SK-N-SH (cell line): ENCODE measurements at regions not wholly inside any gene's neighbourhood (a gene's known extent, or its start where the extent isn't known, plus 50 kb on each side); places are given as distances from the start of the nearest gene placed in this dataset.

Experiments
- CTCF ChIA-PET: fragments of 300-600, 350-600 bp; formaldehyde crosslinking; extraction: SDS; loops from one replicate; lab custom pipeline; 2021; lab: Yijun Ruan, JAX
- POLR2A ChIA-PET: fragments of 350-600 bp; sonication (Branson Sonifier 250); formaldehyde crosslinking; extraction: SDS; loops from one replicate; lab custom pipeline; 2020; ENCODE audit warnings: antibody characterized with exemption, inconsistent platforms; lab: Yijun Ruan, JAX
- DNase-seq: peaks from one replicate; pipeline ENCODE4 v3.0.0; 2012
- H2AFZ ChIP-seq: fragments of 200-600 bp; sonication (generic); 2 replicates; pipeline ENCODE4 v1.8.1; 2016; ENCODE audit warnings: antibody characterized with exemption, mild to moderate bottlenecking, low read depth
- H3F3A ChIP-seq: fragments of 200-600 bp; sonication (generic); replicated peaks from 2 replicates; pipeline ENCODE3; 2016; ENCODE audit warnings: antibody characterized with exemption, mild to moderate bottlenecking; ENCODE audit not compliant: insufficient read depth
- H3K27ac ChIP-seq, 2 experiments: fragments of 200-500 bp in 1 of 2; fragments of 200-600 bp in 1 of 2; sonication (Bioruptor generic) in 1 of 2; sonication (generic), shearing (Covaris generic) in 1 of 2; 2 replicates each; pipeline versions ENCODE4 v1.5.1 to v1.6.1; 2014 to 2016; ENCODE audit warnings: low read depth in 2 of 2, inconsistent platforms in 1 of 2, low read length in 1 of 2, mild to moderate bottlenecking in 1 of 2, mixed read lengths in 1 of 2
- H3K27me3 ChIP-seq: fragments of 200-600 bp; sonication (generic), shearing (Covaris generic); 2 replicates; pipeline ENCODE4 v1.6.1; 2016; ENCODE audit warnings: mixed run types; ENCODE audit not compliant: insufficient read depth
- H3K36me3 ChIP-seq, 2 experiments: fragments of 200-500 bp in 1 of 2; fragments of 200-600 bp in 1 of 2; sonication (Bioruptor generic) in 1 of 2; sonication (generic) in 1 of 2; replicated peaks in 1 of 2; 2 replicates each; pipeline versions ENCODE3 to v1.5.1; 2014 to 2016; ENCODE audit warnings: low read length in 1 of 2, mild to moderate bottlenecking in 1 of 2; ENCODE audit not compliant: insufficient read depth in 2 of 2, control insufficient read depth in 1 of 2
- H3K4me1 ChIP-seq, 2 experiments: fragments of 200-500 bp in 1 of 2; fragments of 200-600 bp in 1 of 2; sonication (Bioruptor generic) in 1 of 2; sonication (generic), shearing (Covaris generic) in 1 of 2; 2 replicates each; pipeline versions ENCODE4 v1.5.1 to v1.6.1; 2014 to 2016; ENCODE audit warnings: low read depth in 1 of 2, low read length in 1 of 2, mixed run types in 1 of 2; ENCODE audit not compliant: insufficient read depth in 2 of 2, control insufficient read depth in 1 of 2
- H3K4me2 ChIP-seq: fragments of 200-600 bp; sonication (generic), shearing (Covaris generic); 2 replicates; pipeline ENCODE4 v1.6.1; 2017; ENCODE audit warnings: mixed run types
- H3K4me3 ChIP-seq, 2 experiments: fragments of 200-500 bp in 1 of 2; fragments of 200-600 bp in 1 of 2; sonication (Bioruptor generic) in 1 of 2; sonication (generic), shearing (Covaris generic) in 1 of 2; 2 replicates each; pipeline versions ENCODE4 v1.5.1 to v1.8.1; 2014 to 2016; ENCODE audit warnings: low read depth in 2 of 2, inconsistent platforms in 1 of 2, low read length in 1 of 2, mild to moderate bottlenecking in 1 of 2, mixed read lengths in 1 of 2, moderate library complexity in 1 of 2
- H3K79me2 ChIP-seq: fragments of 200-600 bp; sonication (generic); 2 replicates; pipeline ENCODE4 v1.8.1; 2017; ENCODE audit warnings: mild to moderate bottlenecking; ENCODE audit not compliant: insufficient read depth
- H3K9ac ChIP-seq: fragments of 200-600 bp; sonication (generic); 2 replicates; pipeline ENCODE4 v1.6.1; 2017; ENCODE audit warnings: mixed run types
- H3K9me2 ChIP-seq: fragments of 200-600 bp; sonication (generic); 2 replicates; pipeline ENCODE4 v1.6.1; 2017; ENCODE audit warnings: mixed run types
- H3K9me3 ChIP-seq: fragments of 200-600 bp; sonication (generic); 2 replicates; pipeline ENCODE4 v1.6.1; 2017; ENCODE audit warnings: mixed run types, mild to moderate bottlenecking, moderate library complexity
- H4K20me1 ChIP-seq: fragments of 200-600 bp; sonication (generic); 2 replicates; pipeline ENCODE4 v1.6.1; 2017; ENCODE audit warnings: mild to moderate bottlenecking, mixed run types; ENCODE audit not compliant: insufficient read depth
- CTCF ChIP-seq: fragments of 200-600 bp; sonication (generic); IDR thresholded peaks from 2 replicates; pipeline ENCODE4 v1.6.1; 2017; ENCODE audit warnings: antibody characterized with exemption, mild to moderate bottlenecking, moderate library complexity
- FOXJ3 ChIP-seq: sonication (generic); formaldehyde crosslinking; IDR thresholded peaks from 2 replicates; pipeline ENCODE4 v1.5.1; 2020; ENCODE audit warnings: mild to moderate bottlenecking, missing genetic modification reagents
- GATA2 ChIP-seq: sonication (generic); formaldehyde crosslinking; IDR thresholded peaks from 2 replicates; pipeline ENCODE4 v1.5.0; 2020; ENCODE audit warnings: mild to moderate bottlenecking, missing genetic modification reagents
- IRF3 ChIP-seq: fragments of 150-350 bp; IDR thresholded peaks from 2 replicates; pipeline ENCODE4 v1.6.1; 2016; ENCODE audit warnings: mild to moderate bottlenecking, low read depth, low read length
- MXI1 ChIP-seq: IDR thresholded peaks from 2 replicates; pipeline ENCODE4 v1.6.1; 2012; ENCODE audit warnings: mild to moderate bottlenecking, low read depth, low read length, improper control_type of control experiment
- NFIC ChIP-seq: IDR thresholded peaks from 2 replicates; pipeline ENCODE4 v1.4.0; 2012; ENCODE audit warnings: borderline replicate concordance
- NRF1 ChIP-seq: IDR thresholded peaks from 2 replicates; pipeline ENCODE4 v1.6.1; 2012; ENCODE audit warnings: low read depth, mild to moderate bottlenecking, low read length
- RAD21 ChIP-seq: IDR thresholded peaks from 2 replicates; pipeline ENCODE4 v1.6.1; 2012; ENCODE audit warnings: mild to moderate bottlenecking, low read length
- RCOR1 ChIP-seq: fragments of 150-350 bp; IDR thresholded peaks from 2 replicates; pipeline ENCODE4 v1.6.1; 2017; ENCODE audit warnings: antibody characterized with exemption, low read length
- REST ChIP-seq: IDR thresholded peaks from 2 replicates; pipeline ENCODE4 v1.6.1; 2012; ENCODE audit warnings: mild to moderate bottlenecking, low read depth, low read length, moderate library complexity
- RFX5 ChIP-seq: IDR thresholded peaks from 2 replicates; pipeline ENCODE4 v1.6.1; 2012; ENCODE audit warnings: mild to moderate bottlenecking, improper control_type of control experiment, low read length
- RXRA ChIP-seq: IDR thresholded peaks from 2 replicates; pipeline ENCODE4 v1.4.0; 2012; ENCODE audit warnings: low read depth, mild to moderate bottlenecking, borderline replicate concordance
- SMC3 ChIP-seq: IDR thresholded peaks from 2 replicates; pipeline ENCODE4 v1.6.1; 2012; ENCODE audit warnings: low read depth, low read length, improper control_type of control experiment
- TCF12 ChIP-seq: IDR thresholded peaks from 2 replicates; pipeline ENCODE4 v1.4.0; 2012
- TEAD4 ChIP-seq: IDR thresholded peaks from 2 replicates; pipeline ENCODE4 v1.4.0; 2012; ENCODE audit warnings: mild to moderate bottlenecking, borderline replicate concordance; ENCODE audit not compliant: insufficient read depth
- USF1 ChIP-seq: IDR thresholded peaks from 2 replicates; pipeline ENCODE4 v1.4.0; 2012; ENCODE audit warnings: low read depth, borderline replicate concordance
- USF2 ChIP-seq: fragments of 150-350 bp; IDR thresholded peaks from 2 replicates; pipeline ENCODE4 v1.6.1; 2017; ENCODE audit warnings: antibody characterized with exemption, low read length, low read depth, borderline replicate concordance
- WGBS: methylation state at CpG from one replicate; pipeline ENCODE4 v1.1.6; 2017; ENCODE audit warnings: low lambda C conversion rate; 5-methylcytosine and 5-hydroxymethylcytosine counted together

- no peak overlapping the region for H3K4me2 ChIP-seq
- no peak overlapping the region for H3K9ac ChIP-seq
- ChIA-PET POLR2A (no interaction called here), CTCF (interaction anchor here (1.0 kb wide), 1 partner anchor 40 kb away, joined by 3 read pairs; no protein-coding TSS in a partner anchor)
- H3K79me2 ChIP-seq, result no peaks in the 10 kb centered on the region
- WGBS, result 50% methylated on average over 3 of the region's 3 CpGs
- H3K27ac ChIP-seq, result no peak overlapping the region
- H2AFZ ChIP-seq, result no peak overlapping the region
- no peak overlapping the region for H3K4me3 ChIP-seq
- TF ChIP-seq TCF12, result no peak
- no peak for TF ChIP-seq MXI1
- no peak for TF ChIP-seq GATA2 (CRISPR knock-in tag)
- no peak for TF ChIP-seq SMC3
- no peak for TF ChIP-seq IRF3
- TF ChIP-seq USF1, result no peak
- H4K20me1 ChIP-seq, result no peaks in the 10 kb centered on the region
- no peaks in the 10 kb centered on the region for H3K9me2 ChIP-seq
- no peak for DNase-seq
- H3K27me3 ChIP-seq, result no peaks in the 10 kb centered on the region
- H3K4me1 ChIP-seq, result no peaks in the 10 kb centered on the region
- no peaks in the 10 kb centered on the region for H3K36me3 ChIP-seq
- no peaks in the 10 kb centered on the region for H3K9me3 ChIP-seq
- H3F3A ChIP-seq, result no peaks in the 10 kb centered on the region
Measured at GRCh38 chr4:169854090-169854489, 96.3 kb upstream of the HPF1 start.

GRCh38 chr4:169852481-169852880 lies 94.7 kb upstream of the HPF1 start:
- Histone ChIP-seq H3K4me3 (no peak overlapping the region), H3F3A (no peaks in the 10 kb centered on the region), H3K4me2 (no peak overlapping the region), H3K9ac (no peak overlapping the region), H3K36me3 (no peaks in the 10 kb centered on the region), H3K79me2 (no peaks in the 10 kb centered on the region), H4K20me1 (no peaks in the 10 kb centered on the region), H3K9me3 (no peaks in the 10 kb centered on the region), H3K4me1 (no peaks in the 10 kb centered on the region), H2AFZ (no peak overlapping the region), H3K9me2 (no peaks in the 10 kb centered on the region), H3K27me3 (no peaks in the 10 kb centered on the region), H3K27ac (no peak overlapping the region)
- ChIA-PET POLR2A (no interaction called here), CTCF (no interaction called here)
- no peak for DNase-seq
- no peak for TF ChIP-seq USF1
- TF ChIP-seq RCOR1, result no peak
- no peak for TF ChIP-seq RAD21
- TF ChIP-seq TEAD4, result no peak
- no peak for TF ChIP-seq NRF1
- TF ChIP-seq NFIC, result no peak
- TF ChIP-seq RXRA, result no peak
- TF ChIP-seq FOXJ3 (CRISPR knock-in tag), result no peak
- TF ChIP-seq REST, result no peak
- no peak for TF ChIP-seq CTCF
- TF ChIP-seq GATA2 (CRISPR knock-in tag), result no peak
- TF ChIP-seq RFX5, result no peak
- TF ChIP-seq TCF12, result no peak
- no peak for TF ChIP-seq MXI1
- no peak for TF ChIP-seq USF2
